HEK293 (cell line): ENCODE measurements at regions not wholly inside any gene's neighbourhood (a gene's known extent, or its start where the extent isn't known, plus 50 kb on each side); places are given as distances from the start of the nearest gene placed in this dataset.

Experiments used
- HOXA7 ChIP-seq: sonication (generic); formaldehyde crosslinking; IDR thresholded peaks from 2 replicates; pipeline ENCODE4 v1.8.1; 2022; ENCODE audit warnings: missing genetic modification reagents, borderline replicate concordance
- SALL2 ChIP-seq: fragments of 450-650 bp; formaldehyde crosslinking; IDR thresholded peaks from 2 replicates; pipeline ENCODE4 v1.5.0; 2017; ENCODE audit warnings: missing biosample characterization, mild to moderate bottlenecking, missing genetic modification characterization, borderline replicate concordance
- ZBTB6 ChIP-seq: fragments of 450-650 bp; formaldehyde crosslinking; IDR thresholded peaks from 2 replicates; pipeline ENCODE4 v1.5.1; 2017; ENCODE audit warnings: missing biosample characterization, missing genetic modification characterization
- ZFP3 ChIP-seq: fragments of 450-650 bp; formaldehyde crosslinking; IDR thresholded peaks from 2 replicates; pipeline ENCODE4 v1.5.1; 2016; ENCODE audit warnings: low read depth, missing biosample characterization, missing genetic modification characterization
- ZNF140 ChIP-seq: fragments of 450-650 bp; formaldehyde crosslinking; IDR thresholded peaks from 2 replicates; pipeline ENCODE4 v1.5.1; 2016; ENCODE audit warnings: missing biosample characterization, missing genetic modification characterization
- ZNF274 ChIP-seq, 2 experiments: fragments of 200-500 bp in 1 of 2; fragments of 450-650 bp in 1 of 2; sonication (Bioruptor generic) in 1 of 2; formaldehyde crosslinking in 1 of 2; IDR thresholded peaks; 2 replicates each; pipeline versions ENCODE4 v1.5.1 to v1.6.1; 2014 to 2016; ENCODE audit warnings: borderline replicate concordance in 1 of 2, inconsistent platforms in 1 of 2, low read length in 1 of 2, missing biosample characterization in 1 of 2, missing genetic modification characterization in 1 of 2
- TF ChIP-seq, protein P1 (sequence below): fragments of 450-650 bp; formaldehyde crosslinking; IDR thresholded peaks from 2 replicates; pipeline ENCODE4 v1.5.1; 2016; ENCODE audit warnings: missing biosample characterization, missing genetic modification characterization
- TF ChIP-seq, protein P2 (sequence below): fragments of 450-650 bp; formaldehyde crosslinking; optimal IDR thresholded peaks from 2 replicates; pipeline ENCODE3; 2016; ENCODE audit warnings: missing biosample characterization, mild to moderate bottlenecking, missing genetic modification characterization
- TF ChIP-seq, protein P3 (sequence below): fragments of 450-650 bp; formaldehyde crosslinking; IDR thresholded peaks from 2 replicates; pipeline ENCODE4 v1.5.1; 2016; ENCODE audit warnings: missing biosample characterization, missing genetic modification characterization
- TF ChIP-seq, protein P4 (sequence below): fragments of 450-650 bp; formaldehyde crosslinking; IDR thresholded peaks from 2 replicates; pipeline ENCODE4 v1.5.1; 2016; ENCODE audit warnings: missing biosample characterization, missing genetic modification characterization

DNA sequence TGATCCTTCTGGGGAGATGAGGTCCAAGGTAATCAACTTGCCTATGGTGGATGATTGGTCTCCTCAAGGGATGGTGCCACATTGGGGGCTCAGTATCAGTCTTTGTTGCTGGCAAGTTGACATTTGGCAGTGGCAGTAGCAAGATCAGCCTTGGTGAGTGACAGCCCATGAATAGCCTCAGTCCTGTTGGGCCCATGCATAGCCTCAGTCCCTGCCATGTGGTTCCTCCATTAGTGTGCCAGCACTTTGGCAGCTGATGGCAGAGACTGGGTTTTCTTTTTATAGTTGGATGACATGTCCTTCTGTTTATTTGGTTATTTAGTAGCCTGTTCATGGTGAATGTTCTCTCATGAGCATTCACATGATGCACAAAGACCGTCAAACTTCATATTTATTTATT lies 179.6 kb downstream of the CBLN1 start:
- TF ChIP-seq SALL2 (tag by site-specific recombination) (no peak), ZNF140 (no peak), ZNF274 (IDR thresholded peaks at IDR 0.05; ENCODE audit: low read length) (no peak), ZNF274 (tag by site-specific recombination; IDR thresholded peaks at IDR 0.05; ENCODE audit: borderline replicate concordance) (no peak), ZFP3 (tag by site-specific recombination) (no peak), ZBTB6 (tag by site-specific recombination) (no peak), HOXA7 (CRISPR knock-in tag) (no peak)
- TF ChIP-seq, protein P1, sequence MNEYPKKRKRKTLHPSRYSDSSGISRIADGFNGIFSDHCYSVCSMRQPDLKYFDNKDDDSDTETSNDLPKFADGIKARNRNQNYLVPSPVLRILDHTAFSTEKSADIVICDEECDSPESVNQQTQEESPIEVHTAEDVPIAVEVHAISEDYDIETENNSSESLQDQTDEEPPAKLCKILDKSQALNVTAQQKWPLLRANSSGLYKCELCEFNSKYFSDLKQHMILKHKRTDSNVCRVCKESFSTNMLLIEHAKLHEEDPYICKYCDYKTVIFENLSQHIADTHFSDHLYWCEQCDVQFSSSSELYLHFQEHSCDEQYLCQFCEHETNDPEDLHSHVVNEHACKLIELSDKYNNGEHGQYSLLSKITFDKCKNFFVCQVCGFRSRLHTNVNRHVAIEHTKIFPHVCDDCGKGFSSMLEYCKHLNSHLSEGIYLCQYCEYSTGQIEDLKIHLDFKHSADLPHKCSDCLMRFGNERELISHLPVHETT (tag by site-specific recombination), result no peak
- TF ChIP-seq, protein P2, sequence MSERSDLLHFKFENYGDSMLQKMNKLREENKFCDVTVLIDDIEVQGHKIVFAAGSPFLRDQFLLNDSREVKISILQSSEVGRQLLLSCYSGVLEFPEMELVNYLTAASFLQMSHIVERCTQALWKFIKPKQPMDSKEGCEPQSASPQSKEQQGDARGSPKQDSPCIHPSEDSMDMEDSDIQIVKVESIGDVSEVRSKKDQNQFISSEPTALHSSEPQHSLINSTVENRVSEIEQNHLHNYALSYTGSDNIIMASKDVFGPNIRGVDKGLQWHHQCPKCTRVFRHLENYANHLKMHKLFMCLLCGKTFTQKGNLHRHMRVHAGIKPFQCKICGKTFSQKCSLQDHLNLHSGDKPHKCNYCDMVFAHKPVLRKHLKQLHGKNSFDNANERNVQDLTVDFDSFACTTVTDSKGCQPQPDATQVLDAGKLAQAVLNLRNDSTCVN (tag by site-specific recombination), result no peak
- TF ChIP-seq, protein P3, sequence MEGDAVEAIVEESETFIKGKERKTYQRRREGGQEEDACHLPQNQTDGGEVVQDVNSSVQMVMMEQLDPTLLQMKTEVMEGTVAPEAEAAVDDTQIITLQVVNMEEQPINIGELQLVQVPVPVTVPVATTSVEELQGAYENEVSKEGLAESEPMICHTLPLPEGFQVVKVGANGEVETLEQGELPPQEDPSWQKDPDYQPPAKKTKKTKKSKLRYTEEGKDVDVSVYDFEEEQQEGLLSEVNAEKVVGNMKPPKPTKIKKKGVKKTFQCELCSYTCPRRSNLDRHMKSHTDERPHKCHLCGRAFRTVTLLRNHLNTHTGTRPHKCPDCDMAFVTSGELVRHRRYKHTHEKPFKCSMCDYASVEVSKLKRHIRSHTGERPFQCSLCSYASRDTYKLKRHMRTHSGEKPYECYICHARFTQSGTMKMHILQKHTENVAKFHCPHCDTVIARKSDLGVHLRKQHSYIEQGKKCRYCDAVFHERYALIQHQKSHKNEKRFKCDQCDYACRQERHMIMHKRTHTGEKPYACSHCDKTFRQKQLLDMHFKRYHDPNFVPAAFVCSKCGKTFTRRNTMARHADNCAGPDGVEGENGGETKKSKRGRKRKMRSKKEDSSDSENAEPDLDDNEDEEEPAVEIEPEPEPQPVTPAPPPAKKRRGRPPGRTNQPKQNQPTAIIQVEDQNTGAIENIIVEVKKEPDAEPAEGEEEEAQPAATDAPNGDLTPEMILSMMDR (tag by site-specific recombination), result no peak
- TF ChIP-seq, protein P4, sequence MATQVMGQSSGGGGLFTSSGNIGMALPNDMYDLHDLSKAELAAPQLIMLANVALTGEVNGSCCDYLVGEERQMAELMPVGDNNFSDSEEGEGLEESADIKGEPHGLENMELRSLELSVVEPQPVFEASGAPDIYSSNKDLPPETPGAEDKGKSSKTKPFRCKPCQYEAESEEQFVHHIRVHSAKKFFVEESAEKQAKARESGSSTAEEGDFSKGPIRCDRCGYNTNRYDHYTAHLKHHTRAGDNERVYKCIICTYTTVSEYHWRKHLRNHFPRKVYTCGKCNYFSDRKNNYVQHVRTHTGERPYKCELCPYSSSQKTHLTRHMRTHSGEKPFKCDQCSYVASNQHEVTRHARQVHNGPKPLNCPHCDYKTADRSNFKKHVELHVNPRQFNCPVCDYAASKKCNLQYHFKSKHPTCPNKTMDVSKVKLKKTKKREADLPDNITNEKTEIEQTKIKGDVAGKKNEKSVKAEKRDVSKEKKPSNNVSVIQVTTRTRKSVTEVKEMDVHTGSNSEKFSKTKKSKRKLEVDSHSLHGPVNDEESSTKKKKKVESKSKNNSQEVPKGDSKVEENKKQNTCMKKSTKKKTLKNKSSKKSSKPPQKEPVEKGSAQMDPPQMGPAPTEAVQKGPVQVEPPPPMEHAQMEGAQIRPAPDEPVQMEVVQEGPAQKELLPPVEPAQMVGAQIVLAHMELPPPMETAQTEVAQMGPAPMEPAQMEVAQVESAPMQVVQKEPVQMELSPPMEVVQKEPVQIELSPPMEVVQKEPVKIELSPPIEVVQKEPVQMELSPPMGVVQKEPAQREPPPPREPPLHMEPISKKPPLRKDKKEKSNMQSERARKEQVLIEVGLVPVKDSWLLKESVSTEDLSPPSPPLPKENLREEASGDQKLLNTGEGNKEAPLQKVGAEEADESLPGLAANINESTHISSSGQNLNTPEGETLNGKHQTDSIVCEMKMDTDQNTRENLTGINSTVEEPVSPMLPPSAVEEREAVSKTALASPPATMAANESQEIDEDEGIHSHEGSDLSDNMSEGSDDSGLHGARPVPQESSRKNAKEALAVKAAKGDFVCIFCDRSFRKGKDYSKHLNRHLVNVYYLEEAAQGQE (tag by site-specific recombination), result no peak
